ENCODE measurements at regions not wholly inside any gene's neighbourhood (a gene's known extent, or its start where the extent isn't known, plus 50 kb on each side); places are given as distances from the start of the nearest gene placed in this dataset.

DNA sequence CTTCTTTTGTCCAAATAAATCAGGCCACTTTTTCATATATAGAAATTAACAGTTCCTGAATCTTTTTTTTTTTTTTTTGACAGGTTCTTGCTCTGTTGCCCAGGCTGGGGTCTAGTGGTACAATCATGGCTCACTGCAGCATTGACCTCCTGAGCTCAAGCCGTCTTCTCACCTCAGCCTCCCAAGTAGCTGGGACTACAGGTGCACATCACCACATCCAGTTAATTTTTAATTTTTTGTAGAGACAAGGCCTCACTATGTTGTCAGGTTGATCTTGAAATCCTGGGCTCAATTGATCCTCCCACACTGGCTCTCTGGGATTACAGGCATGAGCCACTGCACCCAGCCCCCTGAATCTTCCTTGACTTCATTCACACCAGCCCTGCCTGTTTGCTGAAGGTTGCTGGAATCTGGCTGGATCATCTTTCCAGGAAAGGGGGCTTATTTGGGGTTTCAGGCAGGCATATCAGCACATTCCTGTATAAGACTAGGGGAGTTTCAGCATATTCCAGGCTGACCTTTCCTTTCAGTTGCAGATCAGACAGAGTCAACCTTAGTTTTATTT, 78.2 kb upstream of the ARHGAP29 start:
- in situ Hi-C loops (cut with MboI; ENCODE audit: low pct_unique_long_range_greater_than_20kb, low sequenced_read_pairs, unreplicated experiment), result no loop called here
- TF ChIP-seq, protein P1, sequence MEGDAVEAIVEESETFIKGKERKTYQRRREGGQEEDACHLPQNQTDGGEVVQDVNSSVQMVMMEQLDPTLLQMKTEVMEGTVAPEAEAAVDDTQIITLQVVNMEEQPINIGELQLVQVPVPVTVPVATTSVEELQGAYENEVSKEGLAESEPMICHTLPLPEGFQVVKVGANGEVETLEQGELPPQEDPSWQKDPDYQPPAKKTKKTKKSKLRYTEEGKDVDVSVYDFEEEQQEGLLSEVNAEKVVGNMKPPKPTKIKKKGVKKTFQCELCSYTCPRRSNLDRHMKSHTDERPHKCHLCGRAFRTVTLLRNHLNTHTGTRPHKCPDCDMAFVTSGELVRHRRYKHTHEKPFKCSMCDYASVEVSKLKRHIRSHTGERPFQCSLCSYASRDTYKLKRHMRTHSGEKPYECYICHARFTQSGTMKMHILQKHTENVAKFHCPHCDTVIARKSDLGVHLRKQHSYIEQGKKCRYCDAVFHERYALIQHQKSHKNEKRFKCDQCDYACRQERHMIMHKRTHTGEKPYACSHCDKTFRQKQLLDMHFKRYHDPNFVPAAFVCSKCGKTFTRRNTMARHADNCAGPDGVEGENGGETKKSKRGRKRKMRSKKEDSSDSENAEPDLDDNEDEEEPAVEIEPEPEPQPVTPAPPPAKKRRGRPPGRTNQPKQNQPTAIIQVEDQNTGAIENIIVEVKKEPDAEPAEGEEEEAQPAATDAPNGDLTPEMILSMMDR (IDR thresholded peaks at IDR 0.05; ENCODE audit: extremely low read depth, insufficient read depth, missing control alignments), result no peak
- DNase-seq (ENCODE audit: low spot score), result no peak

DNA sequence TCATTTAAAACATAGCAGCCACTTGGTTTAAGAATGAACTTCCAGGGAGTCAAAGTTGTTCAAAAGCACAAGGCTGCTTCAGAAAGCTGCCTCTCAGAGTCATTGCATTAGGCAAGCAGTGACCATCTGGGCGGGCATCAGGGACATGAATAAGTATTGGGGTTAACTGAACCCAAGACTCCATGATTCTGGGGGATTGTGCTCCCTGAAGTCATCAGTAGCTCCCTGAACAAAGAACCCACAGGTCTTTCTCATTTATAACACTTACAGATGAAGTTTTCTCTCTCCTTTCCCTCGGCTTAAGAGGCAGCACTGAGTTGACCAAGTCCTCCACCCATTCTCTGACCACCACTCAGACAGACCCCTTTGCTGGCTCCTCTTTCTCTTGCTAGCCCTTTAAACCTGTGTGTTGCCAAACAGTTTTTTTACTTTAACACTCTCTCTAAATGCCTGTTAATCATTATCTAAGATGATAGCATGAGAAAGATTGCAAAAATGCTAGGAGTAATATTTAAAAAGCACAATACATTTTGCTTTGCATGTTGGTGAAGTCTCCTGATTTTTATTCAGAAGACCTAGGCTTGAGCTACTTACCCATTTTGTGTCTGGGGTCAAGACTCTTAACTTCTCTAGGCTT, 77.0 kb upstream of the ARHGAP29 start:
- TF ChIP-seq, protein P1 (IDR thresholded peaks at IDR 0.05; ENCODE audit: extremely low read depth, insufficient read depth, missing control alignments), result no peak
- in situ Hi-C loops (cut with MboI; ENCODE audit: low pct_unique_long_range_greater_than_20kb, low sequenced_read_pairs, unreplicated experiment), result no loop called here
- no peak for DNase-seq (ENCODE audit: low spot score)

DNA sequence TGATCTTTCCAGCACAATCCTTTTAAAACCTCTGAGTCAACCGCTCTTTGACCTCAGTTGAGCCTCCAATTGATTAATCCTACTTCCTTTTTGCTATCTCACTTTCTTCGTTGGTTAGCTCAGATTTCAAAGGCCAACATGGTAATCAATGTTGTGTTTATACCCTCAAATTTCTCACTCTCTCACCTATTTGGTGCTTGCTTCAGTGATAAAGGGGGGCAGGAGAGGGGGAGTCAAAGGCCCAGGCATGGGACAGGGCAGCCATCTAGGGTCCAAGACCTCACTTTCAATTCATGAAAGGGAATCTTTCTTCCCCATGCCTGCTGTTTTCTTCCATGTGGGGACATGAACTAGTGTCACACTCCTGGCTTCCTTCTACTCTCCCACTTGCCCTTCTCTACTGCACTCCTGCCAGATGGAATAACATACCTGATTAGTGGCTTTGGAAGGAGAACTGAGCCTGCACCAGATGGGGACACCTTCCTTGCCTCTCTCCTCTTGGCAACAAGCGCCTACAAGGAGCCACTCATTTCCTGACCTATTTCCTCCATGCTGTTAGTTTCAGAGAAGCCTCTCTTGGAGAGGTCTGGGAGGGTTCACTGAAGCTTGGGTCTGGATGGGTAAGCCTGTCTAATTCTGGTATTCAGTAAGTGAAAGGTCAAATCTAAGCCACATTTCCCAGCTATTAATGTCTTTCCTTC, 73.3 kb upstream of the ARHGAP29 start:
- in situ Hi-C loops (cut with MboI; ENCODE audit: low pct_unique_long_range_greater_than_20kb, low sequenced_read_pairs, unreplicated experiment), result no loop called here
- TF ChIP-seq, protein P1 (IDR thresholded peaks at IDR 0.05; ENCODE audit: extremely low read depth, insufficient read depth, missing control alignments), result no peak

DNA sequence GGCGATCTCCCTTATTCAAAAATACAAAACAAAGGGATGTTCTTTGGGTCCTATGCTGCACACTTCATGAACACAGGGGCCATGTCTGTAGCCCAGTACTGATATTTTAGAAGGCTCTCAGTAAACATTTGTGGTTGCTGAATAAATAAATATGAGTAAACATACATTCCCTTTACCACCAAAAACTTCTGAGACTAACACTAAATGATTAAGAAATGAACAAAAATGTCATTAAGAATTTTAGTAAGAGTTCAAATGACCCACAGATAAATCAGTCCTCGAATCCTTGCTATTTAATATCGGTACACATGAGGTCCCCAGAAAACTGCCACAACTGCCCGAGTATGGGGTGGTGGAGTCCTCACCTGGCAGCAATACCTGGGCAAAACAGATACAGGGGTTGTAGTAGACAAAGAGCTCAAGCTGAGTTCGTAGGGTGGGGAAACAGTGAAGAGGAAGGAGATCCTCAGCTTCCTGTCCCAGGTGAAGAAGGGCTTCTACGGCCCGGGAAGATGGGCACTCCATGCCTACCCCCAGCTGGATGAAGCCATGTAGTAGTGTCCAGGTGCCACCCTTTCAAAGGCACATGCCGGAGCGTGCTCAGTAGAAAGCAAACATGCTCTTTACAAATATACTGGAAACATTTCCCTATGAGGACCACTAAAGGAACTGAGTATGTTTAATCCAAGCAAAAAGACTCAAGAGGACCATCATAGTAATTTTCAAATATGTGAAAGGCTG, 72.6 kb upstream of the ARHGAP29 start:
- in situ Hi-C loops (cut with MboI; ENCODE audit: low pct_unique_long_range_greater_than_20kb, low sequenced_read_pairs, unreplicated experiment), result no loop called here
- TF ChIP-seq, protein P1 (IDR thresholded peaks at IDR 0.05; ENCODE audit: extremely low read depth, insufficient read depth, missing control alignments), result no peak

More for the DNA sequence above, 73.3 kb upstream of the ARHGAP29 start:
- DNase-seq (ENCODE audit: low spot score), result no peak

DNA sequence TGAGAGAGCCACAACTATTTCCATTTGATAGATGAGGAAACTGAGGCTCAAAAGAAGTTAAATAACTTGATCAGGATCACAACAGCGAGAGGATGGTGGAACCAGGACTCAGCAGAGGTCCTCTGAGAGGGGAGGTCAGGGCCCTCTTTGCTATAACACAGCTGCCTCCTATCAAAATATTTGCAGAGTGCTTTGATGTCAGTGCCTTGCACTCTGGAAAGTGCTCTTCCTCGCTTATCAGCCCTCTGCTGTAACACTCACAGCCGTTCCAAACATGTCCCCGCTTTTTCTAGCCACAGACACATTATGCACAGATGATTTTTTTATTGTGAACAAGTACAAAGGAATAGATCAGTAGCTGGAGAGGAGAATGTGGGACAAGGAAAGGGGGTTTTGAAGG, 71.8 kb upstream of the ARHGAP29 start:
- TF ChIP-seq, protein P1 (IDR thresholded peaks at IDR 0.05; ENCODE audit: extremely low read depth, insufficient read depth, missing control alignments), result no peak
- no peak for DNase-seq (ENCODE audit: low spot score)
- in situ Hi-C loops (cut with MboI; ENCODE audit: low pct_unique_long_range_greater_than_20kb, low sequenced_read_pairs, unreplicated experiment), result no loop called here

More for the DNA sequence above, 72.6 kb upstream of the ARHGAP29 start:
- DNase-seq (ENCODE audit: low spot score), result no peak

DNA sequence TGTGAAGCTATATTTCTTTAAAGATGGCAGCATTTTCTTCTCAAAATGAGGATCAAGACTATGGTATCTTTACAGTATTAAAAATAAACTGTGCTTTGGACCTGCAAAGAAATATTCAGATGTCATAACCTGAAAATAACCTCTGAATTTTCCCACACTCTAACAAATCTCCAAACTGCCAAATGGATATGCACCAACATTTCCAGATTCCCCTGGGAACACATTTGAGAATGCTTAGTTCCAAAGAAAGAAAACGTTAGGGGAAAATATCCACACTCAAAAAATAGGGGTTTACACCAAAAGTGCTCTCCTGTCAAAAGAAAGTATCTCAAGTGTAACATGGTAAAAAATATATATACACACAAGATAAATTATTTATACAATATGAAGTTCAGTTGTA, 69.1 kb upstream of the ARHGAP29 start:
- TF ChIP-seq, protein P1 (IDR thresholded peaks at IDR 0.05; ENCODE audit: extremely low read depth, insufficient read depth, missing control alignments), result no peak
- DNase-seq (ENCODE audit: low spot score), result no peak
- in situ Hi-C loops (cut with MboI; ENCODE audit: low pct_unique_long_range_greater_than_20kb, low sequenced_read_pairs, unreplicated experiment), result no loop called here

Measured in GM13977 (cell line).